NCI-H1694 (cell line): ENCODE measurements at regions not wholly inside any gene's neighbourhood (a gene's known extent, or its start where the extent isn't known, plus 50 kb on each side); places are given as distances from the start of the nearest gene placed in this dataset.
A peak's percentile ranks its signal among the peaks of the same experiment; 100 is the strongest.

Experiments
- DNase-seq: peaks from one replicate; lab custom pipeline; 2025; lab: John Stamatoyannopoulos, UW

GRCh38 chr7:25815711-25816110 lies 336.3 kb upstream of the NFE2L3 start:
- no peak for DNase-seq

- no peak for DNase-seq
These were observed 331.5 kb upstream of the NFE2L3 start for GRCh38 chr7:25820432-25821040.

DNA sequence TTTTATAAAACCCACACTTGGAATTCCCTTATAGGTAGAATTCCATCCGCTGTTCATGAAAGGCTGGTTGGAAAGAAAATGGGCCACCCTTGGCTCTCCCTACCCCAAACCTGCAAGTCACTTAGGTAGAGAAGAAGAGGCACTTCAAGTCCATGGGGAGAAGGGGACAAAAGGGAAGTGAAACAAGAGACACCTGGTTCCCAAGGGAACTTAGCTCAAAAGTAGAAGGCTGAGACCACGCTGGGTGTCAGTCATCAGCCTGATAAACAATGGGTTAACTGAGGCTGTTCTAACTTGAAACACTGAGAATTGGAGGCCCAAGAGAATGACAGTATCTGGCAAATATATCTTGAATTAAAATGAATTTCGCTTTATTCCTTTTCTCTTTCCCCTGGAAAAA lies 330.8 kb upstream of the NFE2L3 start:
- DNase-seq = no peak

- DNase-seq = no peak
These were observed 329.2 kb upstream of the NFE2L3 start for GRCh38 chr7:25822823-25823222.

GRCh38 chr7:25823571-25823970 lies 328.4 kb upstream of the NFE2L3 start:
- DNase-seq = no peak

- DNase-seq = no peak
These were observed 323.5 kb upstream of the NFE2L3 start for GRCh38 chr7:25828468-25828867.

DNA sequence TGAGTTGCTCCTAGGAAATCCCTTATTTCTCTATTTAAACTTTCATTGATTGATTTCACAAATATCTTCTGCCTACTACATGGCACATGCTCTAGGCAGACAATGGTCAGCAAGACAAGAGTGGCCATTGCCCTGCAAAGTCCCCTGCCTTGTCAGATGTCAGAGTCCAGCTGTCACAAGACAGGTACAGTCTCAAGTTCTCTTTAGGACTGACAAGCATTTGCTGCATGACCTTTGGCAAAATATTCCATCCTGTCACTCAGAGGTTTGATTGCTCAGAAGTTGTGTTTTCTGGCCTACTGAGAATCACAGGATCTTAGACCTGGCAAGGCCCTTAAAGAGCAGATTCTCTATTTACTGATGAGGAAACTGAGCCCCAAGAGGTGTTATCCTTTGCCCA lies 322.3 kb upstream of the NFE2L3 start:
- no peak for DNase-seq

GRCh38 chr7:25830215-25830614 lies 321.8 kb upstream of the NFE2L3 start:
- no peak for DNase-seq

DNA sequence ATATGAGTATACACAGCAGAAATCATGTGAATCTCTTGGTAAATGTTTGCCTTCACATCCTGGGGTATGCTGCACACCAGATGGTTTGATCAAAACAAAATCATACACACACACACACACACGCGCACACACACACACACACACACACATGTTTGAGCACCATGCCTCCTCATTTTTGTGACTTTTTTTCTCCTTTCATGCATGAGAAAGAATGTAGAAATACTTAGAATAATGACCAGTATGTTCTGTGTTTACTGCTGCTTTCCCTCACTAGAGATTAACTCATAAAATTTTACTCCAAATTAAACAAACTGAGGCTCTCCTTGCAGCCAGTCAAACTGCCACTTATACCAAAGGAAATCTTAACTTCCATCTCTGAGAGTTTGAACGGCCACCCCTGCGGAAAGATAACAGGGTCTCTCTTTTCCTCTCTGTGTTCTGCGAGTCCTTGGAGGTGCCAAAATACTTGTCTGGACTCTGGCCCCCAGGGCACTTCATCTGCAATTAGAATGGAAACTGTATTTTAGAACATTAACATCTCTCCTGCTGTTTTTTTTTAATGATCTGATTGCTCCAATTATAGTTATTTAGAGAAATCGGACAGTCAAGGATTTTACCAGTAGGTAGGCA lies 320.8 kb upstream of the NFE2L3 start:
- peak; percentile 69 for DNase-seq

DNA sequence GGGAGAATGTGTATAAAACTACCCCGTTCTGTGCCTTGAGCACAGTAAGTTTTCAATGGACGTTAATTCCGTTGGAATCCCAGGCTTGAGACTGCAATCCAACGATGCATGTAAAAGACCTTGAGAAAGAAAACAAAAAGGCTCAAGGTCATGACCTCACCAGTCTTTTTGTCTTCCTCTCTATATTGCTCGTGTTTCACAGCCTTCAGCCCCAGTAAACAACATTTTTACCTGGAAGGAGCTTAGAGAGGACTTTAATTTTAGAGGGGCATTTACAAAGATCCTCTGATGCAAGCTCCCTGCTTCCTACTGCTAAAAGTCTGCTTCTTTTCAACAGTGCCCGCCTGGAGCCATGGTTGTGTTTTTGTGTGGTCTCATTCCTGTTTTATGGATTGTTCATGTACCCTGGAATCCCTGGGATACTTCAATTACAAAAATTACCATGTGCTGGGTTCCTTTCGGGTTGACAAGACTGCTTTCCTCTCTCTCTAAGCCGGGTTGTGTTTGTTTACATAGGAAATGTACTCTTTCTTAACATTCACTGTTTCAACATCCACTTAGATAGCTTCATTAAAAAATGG lies 320.1 kb upstream of the NFE2L3 start:
- no peak for DNase-seq

GRCh38 chr7:25832456-25832855 lies 319.5 kb upstream of the NFE2L3 start:
- DNase-seq = no peak

- DNase-seq = no peak
These were observed 319.1 kb upstream of the NFE2L3 start for GRCh38 chr7:25832929-25833328.

DNA sequence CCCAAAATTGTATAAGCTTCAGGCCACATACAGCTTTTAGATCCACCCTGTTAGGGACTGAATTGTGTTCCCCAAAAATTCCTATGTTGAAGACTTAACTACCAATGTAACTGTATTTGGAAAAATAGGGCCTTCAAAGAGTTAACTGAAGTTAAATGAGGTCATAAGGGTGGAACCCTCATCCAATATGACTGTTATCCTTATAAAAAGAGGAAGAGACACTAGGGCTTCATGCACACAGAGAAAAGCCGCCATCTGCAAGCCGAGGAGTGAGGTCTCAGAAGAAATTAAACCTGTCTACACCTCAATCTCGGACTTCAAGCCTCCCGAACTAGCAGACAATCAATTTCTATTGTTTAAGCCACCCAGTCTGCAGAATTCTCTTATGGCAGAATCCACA lies 317.9 kb upstream of the NFE2L3 start:
- no peak for DNase-seq

- DNase-seq = no peak
These were observed 316.8 kb upstream of the NFE2L3 start for GRCh38 chr7:25835197-25835596.

- DNase-seq = no peak
These were observed 312.8 kb upstream of the NFE2L3 start for GRCh38 chr7:25839084-25839769.

DNA sequence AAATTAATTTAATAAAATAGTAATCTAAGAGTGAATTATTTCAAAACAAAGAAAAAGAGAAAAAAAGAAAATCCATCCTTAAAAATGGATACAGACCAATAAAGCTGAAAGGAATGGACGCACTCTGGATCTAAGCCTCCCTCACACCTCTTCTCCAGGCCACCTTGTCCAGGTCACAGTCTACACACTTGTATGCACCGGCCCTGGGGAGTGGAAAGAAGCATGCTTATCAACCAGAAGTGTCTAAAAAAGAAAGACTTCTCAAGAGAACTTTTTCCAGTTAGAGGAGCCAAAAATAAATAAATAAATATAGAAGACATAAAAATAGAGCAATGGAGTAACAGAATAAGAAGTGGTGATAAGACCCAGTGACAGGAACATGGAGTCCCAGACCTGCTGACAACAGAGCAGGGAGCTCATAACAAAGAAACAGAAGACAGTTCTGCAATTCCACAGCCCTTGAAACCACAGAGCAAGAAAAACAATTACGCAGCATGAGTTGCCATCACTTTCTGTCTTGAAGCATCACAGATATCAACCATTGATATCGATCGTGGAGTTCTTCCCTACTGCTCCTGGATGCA lies 311.7 kb upstream of the NFE2L3 start:
- no peak for DNase-seq

DNA sequence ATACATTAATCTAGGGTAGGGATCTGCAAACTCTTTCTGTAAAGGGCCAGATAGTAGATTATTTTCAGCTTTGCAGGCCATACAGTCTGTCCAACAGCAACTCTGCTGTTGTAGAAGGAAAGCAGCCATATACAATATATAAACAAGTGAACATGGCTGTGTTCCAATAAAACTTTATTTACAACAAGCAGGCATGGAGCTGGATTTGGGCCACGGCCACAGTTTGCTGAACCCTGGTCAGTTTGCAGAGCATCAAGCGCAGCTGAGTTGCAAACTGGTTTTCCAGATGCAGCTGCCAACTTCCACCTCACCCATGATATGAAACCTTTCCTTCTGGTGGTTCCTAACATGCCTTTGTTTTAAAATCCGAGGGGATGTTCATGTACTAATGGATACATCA lies 310.4 kb upstream of the NFE2L3 start:
- DNase-seq = no peak

GRCh38 chr7:25842201-25842733 lies 309.7 kb upstream of the NFE2L3 start:
- no peak for DNase-seq

DNA sequence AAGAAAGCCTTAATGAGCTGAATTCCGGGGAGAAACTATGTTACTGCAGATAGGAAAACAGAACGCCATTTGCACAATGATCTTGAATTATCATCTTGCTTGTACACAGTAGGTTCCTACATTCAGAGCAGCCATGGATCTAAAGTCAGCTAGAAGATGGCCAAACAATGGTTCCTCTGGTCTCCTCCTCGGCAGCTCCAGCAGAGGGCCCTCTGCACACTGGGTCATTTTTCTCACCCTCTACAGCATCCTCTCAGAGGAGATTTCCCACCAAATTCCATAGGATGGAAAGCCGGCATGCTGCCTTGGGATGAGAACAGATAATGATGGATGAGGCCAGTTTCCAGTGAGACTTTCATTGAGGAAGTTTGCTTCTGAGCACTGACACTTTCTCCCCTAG lies 308.5 kb upstream of the NFE2L3 start:
- DNase-seq = no peak

- DNase-seq = no peak
These were observed 307.7 kb upstream of the NFE2L3 start for GRCh38 chr7:25844102-25844870.

- DNase-seq = no peak
These were observed 306.5 kb upstream of the NFE2L3 start for GRCh38 chr7:25845464-25845863.

- DNase-seq = peak; percentile 16
These were observed 305.3 kb upstream of the NFE2L3 start for GRCh38 chr7:25846722-25847121.
